GM21576 (cell line): ENCODE measurements at regions not wholly inside any gene's neighbourhood (a gene's known extent, or its start where the extent isn't known, plus 50 kb on each side); places are given as distances from the start of the nearest gene placed in this dataset.
A peak's percentile ranks its signal among the peaks of the same experiment; 100 is the strongest.

Experiments used
- ATAC-seq: cut with Tn5 transposase; IDR thresholded peaks from one replicate; pipeline ENCODE4 v1.9.1; 2021; ENCODE audit warnings: mild to moderate bottlenecking, moderate library complexity; ENCODE audit not compliant: unreplicated experiment

DNA sequence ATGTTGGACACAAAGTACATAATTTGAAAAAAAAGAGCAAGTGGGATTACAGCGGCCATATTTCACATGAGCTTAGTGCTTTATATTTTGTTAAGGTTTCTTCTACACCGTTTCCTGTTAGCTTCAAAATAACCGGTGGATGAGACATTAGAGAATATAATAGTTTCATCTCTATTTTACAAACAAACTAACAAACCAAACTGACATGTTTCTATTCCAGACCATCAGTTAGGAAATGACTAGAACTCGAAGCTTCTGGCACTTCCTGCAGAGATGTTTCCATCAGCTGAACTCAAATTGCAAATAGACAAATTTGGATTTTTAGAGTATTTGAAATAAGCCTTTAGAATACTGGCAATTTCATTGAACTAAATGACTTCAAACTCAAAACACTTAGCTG, 86.5 kb downstream of the MTRR start:
- no peak for ATAC-seq

DNA sequence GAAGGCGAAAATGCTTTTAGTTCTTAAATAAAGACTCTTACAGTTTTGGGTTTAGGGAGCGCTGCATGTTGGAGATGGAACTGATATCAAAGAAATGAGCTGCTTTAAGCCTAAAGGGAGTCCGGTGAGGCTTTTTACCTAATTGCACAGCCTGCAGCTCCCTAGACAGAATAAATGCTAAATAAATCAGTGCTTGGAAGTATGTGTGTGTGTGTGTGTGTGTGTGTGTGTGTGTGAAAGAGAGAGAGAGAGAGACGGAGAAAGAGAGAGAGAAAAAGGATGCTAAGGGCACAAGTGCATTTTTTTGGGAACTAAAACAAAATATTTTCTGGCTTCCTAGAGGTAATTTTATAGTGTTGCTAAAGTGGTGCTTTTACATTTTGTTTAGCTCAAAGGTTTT, 88.4 kb downstream of the MTRR start:
- ATAC-seq, result no peak

DNA sequence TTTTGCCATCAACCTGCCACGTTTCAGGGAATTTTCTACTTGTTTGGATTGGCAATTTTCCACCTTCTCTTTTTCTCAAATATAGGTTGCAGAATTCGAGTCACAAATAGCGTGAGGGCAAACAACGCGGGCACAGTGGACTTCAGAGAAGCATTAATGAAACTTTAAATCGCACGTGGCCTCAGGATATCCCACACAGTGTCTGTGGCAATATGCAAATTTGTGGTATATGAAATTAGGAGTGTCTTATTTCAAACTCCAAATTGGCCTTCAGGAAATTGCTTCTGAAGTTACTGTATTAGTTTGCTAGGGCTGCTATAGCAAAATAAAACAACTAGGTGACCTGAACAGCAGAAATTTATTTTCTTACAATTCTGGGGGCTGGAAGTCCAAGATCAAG, 91.2 kb downstream of the MTRR start:
- no peak for ATAC-seq

DNA sequence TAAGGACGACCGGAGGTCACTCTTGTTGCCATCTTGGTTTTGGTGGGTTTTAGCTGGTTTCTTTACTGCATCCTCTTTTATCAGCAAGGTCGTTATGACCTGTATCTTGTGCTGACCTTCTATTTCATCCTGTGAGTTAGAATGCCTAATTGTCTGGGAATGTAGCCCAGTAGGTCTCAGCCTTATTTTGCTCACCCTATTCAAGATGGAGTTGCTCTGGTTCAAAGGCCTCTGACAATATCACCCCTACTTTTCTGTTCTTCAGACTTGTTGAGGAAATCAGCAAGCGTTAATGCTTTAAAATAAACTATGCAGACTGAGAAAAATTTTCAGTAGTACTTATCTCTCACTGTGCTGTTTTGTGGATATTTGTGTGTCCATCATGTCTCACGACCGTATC, 92.6 kb downstream of the MTRR start:
- ATAC-seq, result no peak

DNA sequence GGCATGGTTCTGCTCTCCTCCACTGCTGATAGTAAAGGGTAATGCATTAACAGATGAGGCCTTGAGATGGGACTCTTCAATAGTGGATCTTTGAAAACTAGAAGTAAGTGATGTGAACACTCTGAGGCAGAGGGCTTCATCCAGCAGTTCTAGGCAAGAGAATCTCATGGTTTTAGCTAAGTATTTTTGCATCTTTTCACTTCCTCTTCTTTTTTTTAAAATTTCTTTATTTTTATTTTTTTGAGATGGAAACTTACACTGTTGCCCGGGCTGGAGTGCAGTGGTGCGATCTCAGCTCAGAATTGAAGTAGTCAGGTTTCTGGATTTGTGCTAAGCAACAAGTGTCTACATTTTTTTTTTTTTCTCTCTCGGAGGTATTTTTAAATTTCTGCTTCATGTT, 101.9 kb downstream of the MTRR start:
- peak; percentile 82 for ATAC-seq

DNA sequence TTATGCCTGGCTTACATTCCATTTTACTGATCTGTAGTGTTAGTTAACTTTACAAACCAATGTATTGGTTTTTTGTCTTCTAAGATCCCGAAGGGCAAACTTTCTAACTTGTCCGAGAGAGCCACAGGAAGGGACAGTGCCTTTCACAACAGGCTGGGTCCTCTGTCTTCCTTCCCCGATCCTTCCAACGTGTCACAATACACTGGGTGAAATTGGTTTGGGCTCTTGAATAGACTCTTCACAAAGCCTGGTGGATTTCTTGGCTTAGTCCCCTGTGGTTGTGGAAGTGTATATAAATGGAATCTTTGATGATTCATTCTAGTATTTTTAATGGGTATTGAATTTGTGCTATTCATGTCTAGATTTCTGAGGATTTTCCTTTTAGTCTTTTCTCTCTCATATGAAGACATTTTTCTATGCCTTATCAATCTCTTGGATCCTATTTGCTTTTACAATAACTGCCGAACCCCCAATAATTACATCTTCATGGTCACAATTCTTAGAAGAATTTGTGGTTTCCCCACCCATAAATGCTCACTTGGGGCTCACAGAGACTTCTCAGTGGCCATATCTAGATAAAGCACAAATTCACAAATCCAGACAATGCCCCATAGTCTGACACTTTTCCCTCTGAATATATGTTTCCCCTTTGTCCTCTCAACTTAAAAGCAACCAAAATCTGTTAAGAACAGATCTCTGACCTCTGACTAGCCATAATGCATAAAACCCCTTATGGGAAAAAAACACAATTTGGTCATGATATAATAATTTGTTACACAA, 107.7 kb downstream of the MTRR start:
- ATAC-seq, result no peak

DNA sequence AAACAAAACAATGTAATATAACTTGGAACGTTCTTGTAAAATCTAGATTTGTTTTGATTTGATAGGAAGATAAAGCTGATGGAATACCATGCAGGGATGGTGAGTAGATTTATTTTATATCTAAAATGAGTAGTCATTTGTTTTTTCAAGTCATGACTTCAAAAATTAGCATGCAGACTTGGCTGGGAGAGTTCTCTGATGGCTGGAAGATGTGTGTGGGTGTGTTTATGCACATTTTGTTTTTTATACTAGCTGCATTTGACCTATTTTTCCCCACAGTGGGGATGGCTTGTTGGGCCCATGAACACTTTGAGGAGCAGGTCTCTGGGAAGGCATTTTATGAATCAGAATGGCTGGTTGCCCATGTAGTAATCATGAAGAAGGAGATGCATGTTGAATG, 109.2 kb downstream of the MTRR start:
- no peak for ATAC-seq

DNA sequence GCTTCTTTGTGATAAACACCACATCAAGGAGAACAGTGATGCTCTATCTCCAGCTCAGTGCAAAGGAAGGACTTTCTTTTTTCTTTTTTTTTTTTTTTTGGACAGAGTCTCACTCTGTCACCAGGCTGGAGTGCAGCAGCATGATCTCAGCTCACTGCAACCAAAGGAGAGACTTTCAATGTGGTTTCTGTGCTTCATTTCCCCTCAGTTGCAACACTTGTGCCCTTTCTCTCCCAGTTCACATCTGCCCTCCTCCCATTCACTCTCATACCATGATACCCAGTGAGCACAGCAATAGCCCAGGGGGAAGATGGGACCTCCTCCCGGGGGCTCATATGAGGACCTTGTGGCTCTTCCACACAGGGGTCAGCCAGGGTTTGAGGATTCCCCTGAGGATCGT, 110.0 kb downstream of the MTRR start:
- ATAC-seq, result no peak

DNA sequence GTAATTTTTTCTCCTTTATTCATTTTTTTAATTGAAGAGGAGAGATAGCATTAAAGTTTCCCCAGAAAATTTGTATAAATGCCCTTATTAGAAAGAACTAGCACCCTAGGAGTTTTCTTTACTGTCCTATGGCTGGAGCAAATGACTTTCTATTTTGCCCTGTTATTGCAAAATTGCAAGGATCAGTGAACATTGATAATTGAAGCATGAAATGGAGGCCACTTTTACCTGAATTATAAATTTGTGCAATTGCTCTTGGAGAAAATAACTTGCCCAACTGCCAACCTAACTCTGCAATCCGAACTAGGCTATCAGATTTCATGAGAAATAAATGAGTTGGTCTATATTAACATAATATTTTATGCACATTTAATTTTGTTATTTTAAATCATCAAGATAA, 111.9 kb downstream of the MTRR start:
- no peak for ATAC-seq

DNA sequence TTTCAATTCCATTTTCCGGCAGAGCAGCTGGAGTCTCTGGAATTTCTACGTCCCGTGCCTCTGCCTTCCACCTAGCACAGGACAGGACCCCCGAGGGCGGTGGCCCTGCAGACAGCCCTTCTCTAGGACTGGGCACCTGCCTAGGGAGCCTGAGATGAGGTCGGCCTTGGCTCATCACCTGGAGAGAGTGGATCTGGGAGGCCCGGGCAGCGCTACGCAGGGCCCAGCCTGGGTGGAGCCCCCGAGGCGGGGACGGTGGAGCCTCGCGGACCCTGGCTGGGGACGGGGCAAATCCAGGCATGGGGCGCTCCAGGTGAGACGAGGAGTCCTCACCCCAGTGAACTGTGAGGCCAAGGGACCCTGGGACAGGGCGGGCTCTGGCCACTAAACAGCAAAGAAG, 114.5 kb downstream of the MTRR start:
- ATAC-seq, result no peak

DNA sequence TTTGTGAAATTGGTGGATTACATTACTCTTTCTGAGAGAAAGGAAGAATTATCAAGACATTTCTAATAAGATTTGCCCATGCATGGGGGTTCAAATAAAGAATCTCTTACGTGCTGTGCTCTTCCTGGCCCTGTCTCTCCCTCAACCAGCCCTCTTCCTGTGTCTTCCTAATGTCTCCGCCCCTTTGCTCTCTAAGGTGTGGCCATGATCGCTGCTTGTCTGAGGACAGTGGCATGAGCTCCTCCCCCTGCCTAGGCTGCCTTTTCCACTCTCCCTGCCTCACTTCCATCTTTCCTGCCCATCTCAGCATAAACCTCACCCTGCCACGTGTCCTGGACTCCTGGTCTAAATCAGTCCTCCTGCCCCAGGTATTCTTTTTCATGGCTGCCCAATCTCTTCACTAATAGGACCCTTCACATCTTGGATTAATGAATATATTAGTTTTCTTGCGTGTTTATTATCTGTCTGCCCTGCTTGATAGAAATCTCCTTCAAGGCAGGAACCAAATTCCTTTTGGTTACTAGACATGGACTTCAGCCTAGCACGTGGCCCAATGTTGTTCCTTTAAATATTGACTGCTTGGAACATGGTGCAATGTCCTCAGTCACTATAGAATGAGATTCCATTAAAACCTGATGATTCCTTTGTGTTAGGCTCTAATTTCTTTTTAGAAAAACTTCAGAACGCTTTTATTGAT, 122.3 kb downstream of the MTRR start:
- ATAC-seq, result no peak

DNA sequence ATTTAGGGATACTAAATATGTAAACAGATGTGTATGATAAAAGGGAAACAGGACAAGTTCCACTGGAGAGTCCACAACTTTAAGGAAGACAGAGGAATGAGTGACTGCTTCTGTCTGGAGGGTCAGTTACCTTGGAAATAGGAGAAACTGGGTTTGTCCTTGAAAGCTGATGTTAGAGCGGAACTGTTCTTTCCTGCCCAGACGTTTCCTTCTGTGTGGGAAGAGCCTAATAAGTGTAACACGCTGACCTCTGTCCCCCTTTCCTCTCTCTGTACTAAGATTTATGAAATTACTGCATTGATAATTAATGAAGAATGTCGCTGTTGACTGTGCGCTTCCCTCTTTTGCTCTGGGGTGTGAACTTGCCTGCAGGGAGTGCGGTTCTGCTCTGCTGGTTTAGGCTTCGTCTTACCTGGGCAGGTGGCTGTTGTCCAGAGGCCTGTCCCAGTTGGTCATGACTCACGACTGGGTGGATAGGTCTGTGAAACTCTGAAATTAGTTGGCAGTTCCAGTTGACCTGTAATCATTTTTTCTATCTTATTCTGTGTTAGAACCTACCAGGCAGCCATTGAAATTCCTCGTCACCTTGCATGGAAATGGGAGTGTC, 126.8 kb downstream of the MTRR start:
- no peak for ATAC-seq

DNA sequence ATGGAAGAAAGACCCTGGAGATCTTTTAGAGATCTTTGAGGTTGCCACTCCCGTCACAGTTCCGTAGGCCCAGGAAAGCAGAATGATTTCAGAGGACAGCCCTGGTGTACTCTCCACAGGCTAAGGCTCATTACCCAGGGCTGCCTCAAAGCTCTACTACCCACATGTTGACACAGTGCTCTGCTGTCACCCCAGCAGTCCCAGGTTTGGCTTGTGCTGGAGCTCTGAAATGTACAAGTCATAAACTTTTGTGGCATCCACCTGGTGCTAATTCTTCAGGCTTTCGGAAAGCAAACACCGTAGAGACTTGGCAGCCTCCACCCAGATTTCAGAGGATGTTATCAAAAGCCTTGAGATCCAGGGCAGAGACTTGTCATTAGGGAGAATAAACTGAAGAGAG, 136.5 kb downstream of the MTRR start:
- ATAC-seq, result no peak

DNA sequence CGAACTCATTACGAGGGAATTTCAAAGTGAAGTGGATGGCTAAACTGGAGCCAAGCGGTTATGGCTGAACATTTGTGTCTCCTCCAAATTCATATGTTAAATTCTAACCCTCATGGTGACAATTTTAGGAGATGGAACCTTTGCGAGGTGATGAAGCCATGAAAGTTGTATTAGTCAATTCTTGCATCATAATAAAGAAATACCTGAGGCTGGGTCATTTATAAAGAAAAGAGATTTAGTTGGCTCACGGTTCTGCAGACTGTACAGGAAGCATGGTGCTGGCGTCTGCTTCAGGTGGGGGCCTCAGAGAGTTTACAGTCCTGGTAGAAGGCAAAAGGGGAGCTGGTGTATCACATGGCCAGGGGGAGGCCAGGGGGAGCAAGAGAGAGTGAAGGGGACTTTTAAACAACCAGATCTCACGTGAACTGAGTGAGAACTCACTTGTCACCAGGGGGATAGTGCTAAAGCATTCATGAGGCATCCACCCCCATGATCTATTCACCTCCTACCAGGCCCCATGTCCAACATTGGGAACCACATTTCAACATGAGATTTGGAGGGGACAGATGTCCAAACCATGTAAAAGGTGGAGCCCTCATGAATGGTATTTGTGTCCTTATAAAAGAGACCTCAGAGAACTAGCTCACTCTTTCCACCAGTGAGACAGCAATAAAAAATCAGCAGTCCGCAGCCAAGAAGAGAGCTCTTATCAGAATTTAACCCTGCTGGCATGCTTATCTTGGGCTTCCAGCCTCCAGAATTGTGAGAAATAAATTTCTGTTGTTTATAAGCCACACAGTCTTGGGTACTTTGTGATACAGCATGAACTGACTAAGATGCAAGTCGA, 143.4 kb downstream of the MTRR start:
- no peak for ATAC-seq

DNA sequence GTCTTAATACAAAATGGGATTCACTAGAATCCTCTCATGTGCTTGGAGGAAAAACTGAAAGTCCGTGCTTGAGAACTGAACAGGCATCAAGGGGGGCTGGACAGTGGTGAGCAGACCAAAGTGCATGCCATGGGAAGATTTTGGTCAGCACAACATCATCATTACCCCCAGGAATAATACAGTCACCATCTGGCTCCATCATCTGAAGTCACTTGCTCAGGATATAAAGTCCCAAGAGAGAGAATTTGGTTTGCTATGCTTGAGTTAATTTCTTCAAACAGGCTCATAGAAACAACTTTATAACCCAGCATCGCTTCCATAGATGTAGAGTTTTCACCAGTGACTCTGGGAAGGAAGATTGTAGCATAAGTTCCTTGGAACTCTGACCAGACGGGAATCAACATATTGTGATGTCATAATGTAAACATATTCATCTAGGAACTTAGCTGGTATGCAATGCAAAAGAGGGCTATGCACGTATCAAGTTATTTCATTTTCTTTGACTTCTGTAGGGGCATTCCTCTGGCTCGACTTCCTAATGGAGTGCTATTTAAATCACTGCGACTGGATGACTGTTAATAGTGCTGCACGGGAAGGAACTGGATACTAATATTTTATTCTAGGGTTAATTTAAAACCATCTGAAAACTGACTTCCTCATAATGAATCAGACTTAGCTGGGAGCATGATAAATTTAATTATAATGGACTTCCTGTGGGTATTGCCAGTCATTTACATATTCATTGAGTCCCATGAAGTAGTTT, 145.2 kb downstream of the MTRR start:
- ATAC-seq, result no peak

DNA sequence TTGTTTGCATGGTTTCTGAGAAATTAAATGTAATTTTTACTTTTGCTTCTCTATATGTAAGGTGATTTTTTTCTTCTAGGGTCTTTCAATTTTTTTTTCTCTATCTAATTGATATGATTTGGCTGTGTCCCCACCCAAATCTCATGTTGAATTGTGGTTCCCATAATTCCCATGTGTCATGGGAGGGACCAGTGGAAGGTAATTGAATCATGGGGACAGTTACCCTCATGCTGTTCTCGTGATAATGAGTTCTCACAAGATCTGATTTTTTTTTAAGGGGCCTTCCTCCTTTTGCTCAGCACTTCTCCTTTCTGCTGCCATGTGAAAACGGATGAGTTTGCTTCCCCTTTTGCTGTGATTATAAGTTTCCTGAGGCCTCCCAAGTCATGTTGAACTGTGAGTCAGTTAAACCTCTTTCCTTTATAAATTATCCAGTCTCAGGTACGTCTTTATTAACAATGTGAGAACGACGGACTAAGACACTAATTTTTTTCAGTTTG, 150.8 kb downstream of the MTRR start:
- ATAC-seq, result peak; percentile 76

DNA sequence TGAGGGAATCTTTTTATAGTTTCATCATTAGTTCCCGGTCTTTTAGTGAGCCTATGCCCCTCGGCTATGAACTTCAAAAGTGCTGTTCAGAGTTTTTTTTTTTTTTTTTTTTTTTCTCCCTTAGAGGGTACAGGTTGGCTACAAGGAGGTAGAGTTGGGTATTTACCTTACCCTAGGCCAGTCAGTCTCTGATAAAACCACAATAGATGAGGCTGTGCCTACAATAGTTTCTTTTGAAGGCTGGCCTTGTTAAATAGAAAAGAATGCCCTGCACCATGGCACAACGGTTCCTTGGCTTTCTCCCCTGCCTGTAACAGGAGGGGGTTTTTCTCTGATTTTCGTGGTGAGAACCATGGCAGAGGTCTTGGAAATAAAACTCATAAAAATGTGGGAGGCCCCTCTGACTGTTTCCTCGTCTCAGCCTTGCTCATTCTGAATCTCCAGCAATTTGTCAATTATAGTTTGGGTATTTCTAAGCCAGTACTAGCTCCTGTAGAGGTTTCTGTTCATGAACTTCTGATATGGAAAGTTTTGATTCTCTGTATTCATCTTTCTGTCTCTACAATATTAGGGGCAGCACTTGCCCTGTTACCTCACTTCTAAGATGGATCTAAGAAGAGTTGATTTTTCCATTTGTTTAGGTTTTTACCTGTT, 152.0 kb downstream of the MTRR start:
- no peak for ATAC-seq

DNA sequence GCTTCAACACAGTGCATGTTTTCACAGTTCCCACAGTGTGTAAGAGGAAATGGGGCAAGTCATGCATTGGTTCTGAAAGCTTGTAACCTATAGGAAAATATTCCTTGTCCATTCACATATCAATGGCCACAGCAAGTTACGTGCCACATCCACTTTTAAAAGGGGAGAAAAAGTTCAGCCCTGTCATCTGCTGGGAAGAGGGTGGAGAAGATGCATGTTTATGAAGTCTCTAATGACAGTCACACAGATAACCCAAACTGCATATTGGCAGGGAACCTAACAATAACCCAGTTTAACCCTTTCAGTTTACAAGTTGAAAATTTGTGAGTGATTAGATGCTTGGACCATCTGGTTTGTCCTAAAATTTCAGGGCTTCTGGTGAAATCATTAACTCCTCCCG, 159.3 kb downstream of the MTRR start:
- no peak for ATAC-seq

DNA sequence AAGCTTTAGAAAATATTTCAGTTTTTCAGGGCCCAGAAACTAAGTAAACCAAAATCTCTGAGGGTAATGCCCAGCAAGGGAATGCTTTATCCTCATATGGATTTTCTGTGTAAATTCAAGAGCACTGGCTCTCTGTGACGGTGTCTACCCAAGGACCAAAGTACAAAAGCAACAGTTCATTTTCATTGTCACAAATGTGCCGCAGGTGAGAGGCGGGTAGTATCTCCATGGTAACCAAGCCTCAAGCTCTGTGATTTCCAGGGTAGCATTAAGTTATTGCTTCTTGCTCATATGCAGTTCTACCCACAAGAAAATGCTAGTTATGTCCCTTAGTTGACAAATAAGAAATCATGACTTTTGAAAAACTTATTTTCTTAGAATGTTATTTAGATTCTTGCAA, 164.3 kb downstream of the MTRR start:
- ATAC-seq, result no peak

DNA sequence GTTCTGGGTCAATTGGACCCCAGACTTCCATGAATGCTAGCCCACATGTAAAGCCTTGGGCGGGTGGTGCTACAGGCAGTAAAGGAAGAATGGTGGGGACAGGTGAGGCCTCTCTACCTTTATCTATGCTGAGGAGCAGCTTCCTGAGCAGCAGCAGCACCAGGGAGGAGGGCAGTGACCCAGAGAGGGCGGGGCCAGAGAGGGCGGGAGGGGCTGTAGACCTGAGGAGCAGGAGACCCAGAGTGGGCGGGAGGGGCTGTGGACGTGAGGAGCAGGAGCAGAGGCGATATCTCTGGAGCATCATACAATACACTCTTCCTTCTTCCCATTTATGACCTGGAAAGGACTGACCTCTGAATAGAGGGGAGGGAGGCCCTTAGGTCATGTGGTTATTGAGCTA, 165.9 kb downstream of the MTRR start:
- no peak for ATAC-seq
